A673 (cell line): ENCODE measurements at regions not wholly inside any gene's neighbourhood (a gene's known extent, or its start where the extent isn't known, plus 50 kb on each side); places are given as distances from the start of the nearest gene placed in this dataset.

ENCODE experiments used
- BruUV-seq: library from RNA; stranded (reverse); fragments of 400-500 nt; replicated peaks from 2 replicates; lab custom pipeline; 2021; lab: Mats Ljungman, UMichigan
- CTCF ChIA-PET: fragments of 300-600 bp; sonication (Branson Sonifier 250); formaldehyde crosslinking; loops from one replicate; lab custom pipeline; 2022; ENCODE audit warnings: antibody characterized with exemption; lab: Charles Lee
- POLR2A ChIA-PET: fragments of 300-600 bp; sonication (Branson Sonifier 250); formaldehyde crosslinking; loops from one replicate; lab custom pipeline; 2022; ENCODE audit warnings: antibody characterized with exemption; ENCODE audit not compliant: low non-redundant PET; lab: Charles Lee
- DNase-seq: peaks from one replicate; pipeline ENCODE4 v3.0.0-alpha.2; 2015; ENCODE audit warnings: low spot score
- H3K27ac ChIP-seq: fragments of 200-600 bp; sonication (generic); 2 replicates; pipeline ENCODE4 v1.5.1; 2016; ENCODE audit warnings: mixed run types, low read depth, mild to moderate bottlenecking, mixed read lengths, antibody characterized with exemption, low read length; ENCODE audit not compliant: poor library complexity, severe bottlenecking
- H3K27me3 ChIP-seq: fragments of 200-600 bp; sonication (generic); replicated peaks from 2 replicates; pipeline ENCODE4 v1.6.1; 2017; ENCODE audit warnings: mixed run types, low read depth, mild to moderate bottlenecking, mixed read lengths, antibody characterized with exemption, low read length; ENCODE audit not compliant: insufficient read depth, poor library complexity
- H3K36me3 ChIP-seq: fragments of 200-600 bp; sonication (generic); 2 replicates; pipeline ENCODE4 v1.6.1; 2016; ENCODE audit warnings: mixed run types, mild to moderate bottlenecking, mixed read lengths, antibody characterized with exemption, low read length; ENCODE audit not compliant: insufficient read depth, poor library complexity, severe bottlenecking
- H3K4me1 ChIP-seq: fragments of 200-600 bp; sonication (generic); 2 replicates; pipeline ENCODE4 v1.6.1; 2017; ENCODE audit warnings: mixed run types, mild to moderate bottlenecking, mixed read lengths, antibody characterized with exemption, low read length; ENCODE audit not compliant: insufficient read depth, poor library complexity, severe bottlenecking
- H3K4me3 ChIP-seq: fragments of 200-600 bp; sonication (generic); 2 replicates; pipeline ENCODE4 v1.5.1; 2016; ENCODE audit warnings: low read depth, mixed run types, mild to moderate bottlenecking, mixed read lengths, low read length; ENCODE audit not compliant: poor library complexity, severe bottlenecking
- H3K9me3 ChIP-seq: fragments of 200-600 bp; sonication (generic); 2 replicates; pipeline ENCODE4 v1.6.1; 2016; ENCODE audit warnings: mixed run types, low read depth, mild to moderate bottlenecking, mixed read lengths, antibody characterized with exemption, low read length; ENCODE audit not compliant: poor library complexity, severe bottlenecking
- EZH2 ChIP-seq: fragments of 200-600 bp; sonication (generic); IDR thresholded peaks from 2 replicates; pipeline ENCODE4 v1.6.1; 2017; ENCODE audit warnings: borderline replicate concordance, low read depth, mild to moderate bottlenecking, mixed read lengths, antibody characterized with exemption, low read length; ENCODE audit not compliant: poor library complexity, severe bottlenecking
- intact Hi-C: fragments of 100-400 bp; cut with micrococcal nuclease; formaldehyde crosslinking; loops from one replicate; pipeline ENCODE4 v1.10.0; 2022; ENCODE audit not compliant: unreplicated experiment
- TF ChIP-seq, protein P1 (sequence below): fragments of 300-800, 200-600 bp; sonication (generic); conservative IDR thresholded peaks from 2 replicates; pipeline ENCODE4 v1.5.1; 2017; ENCODE audit warnings: low read depth, mild to moderate bottlenecking, antibody characterized with exemption, low read length, moderate library complexity, mixed read lengths

DNA sequence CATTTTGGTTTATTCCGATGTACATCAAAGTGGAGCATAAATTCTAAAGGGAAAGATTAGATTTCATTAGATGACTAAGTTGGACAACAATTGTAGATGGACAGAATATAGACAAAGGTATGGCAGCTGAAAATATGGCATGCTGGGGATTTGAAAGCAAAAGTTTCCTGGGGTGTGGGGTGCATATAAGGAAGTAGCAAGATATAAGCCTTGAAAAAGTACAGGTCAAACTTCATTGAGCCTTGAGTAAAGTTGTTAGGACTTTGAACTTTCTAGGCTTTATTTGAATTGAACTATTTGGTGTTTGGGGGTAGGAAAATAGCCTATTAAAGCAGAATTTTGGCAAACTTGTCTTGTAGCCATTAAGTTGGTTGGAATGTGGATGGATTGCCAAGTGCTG is 75.8 kb upstream of the KCNJ16 start:
- no peak overlapping the region for H3K4me3 ChIP-seq
- DNase-seq: no peak
- H3K27me3 ChIP-seq: no peaks in the 10 kb centered on the region
- no peaks in the 10 kb centered on the region for H3K9me3 ChIP-seq
- H3K4me1 ChIP-seq: no peaks in the 10 kb centered on the region
- TF ChIP-seq, protein P1, sequence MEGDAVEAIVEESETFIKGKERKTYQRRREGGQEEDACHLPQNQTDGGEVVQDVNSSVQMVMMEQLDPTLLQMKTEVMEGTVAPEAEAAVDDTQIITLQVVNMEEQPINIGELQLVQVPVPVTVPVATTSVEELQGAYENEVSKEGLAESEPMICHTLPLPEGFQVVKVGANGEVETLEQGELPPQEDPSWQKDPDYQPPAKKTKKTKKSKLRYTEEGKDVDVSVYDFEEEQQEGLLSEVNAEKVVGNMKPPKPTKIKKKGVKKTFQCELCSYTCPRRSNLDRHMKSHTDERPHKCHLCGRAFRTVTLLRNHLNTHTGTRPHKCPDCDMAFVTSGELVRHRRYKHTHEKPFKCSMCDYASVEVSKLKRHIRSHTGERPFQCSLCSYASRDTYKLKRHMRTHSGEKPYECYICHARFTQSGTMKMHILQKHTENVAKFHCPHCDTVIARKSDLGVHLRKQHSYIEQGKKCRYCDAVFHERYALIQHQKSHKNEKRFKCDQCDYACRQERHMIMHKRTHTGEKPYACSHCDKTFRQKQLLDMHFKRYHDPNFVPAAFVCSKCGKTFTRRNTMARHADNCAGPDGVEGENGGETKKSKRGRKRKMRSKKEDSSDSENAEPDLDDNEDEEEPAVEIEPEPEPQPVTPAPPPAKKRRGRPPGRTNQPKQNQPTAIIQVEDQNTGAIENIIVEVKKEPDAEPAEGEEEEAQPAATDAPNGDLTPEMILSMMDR: no peak
- TF ChIP-seq EZH2: no peak
- BruUV-seq: no TSS peak
- intact Hi-C loops: no loop called here
- CTCF ChIA-PET: no interaction called here
- no peak overlapping the region for H3K27ac ChIP-seq
- H3K36me3 ChIP-seq: no peaks in the 10 kb centered on the region
- POLR2A ChIA-PET: no interaction called here

- Histone ChIP-seq H3K27ac (no peak overlapping the region), H3K36me3 (no peaks in the 10 kb centered on the region), H3K9me3 (no peaks in the 10 kb centered on the region), H3K4me3 (no peak overlapping the region), H3K4me1 (no peaks in the 10 kb centered on the region), H3K27me3 (no peaks in the 10 kb centered on the region)
- ChIA-PET CTCF (no interaction called here), POLR2A (no interaction called here)
- DNase-seq: no peak
- BruUV-seq: no TSS peak
- TF ChIP-seq EZH2: no peak
- TF ChIP-seq, protein P1: no peak
- intact Hi-C loops: no loop called here
These were observed 68.9 kb upstream of the KCNJ16 start for GRCh38 chr17:70006159-70006558.

GRCh38 chr17:70011750-70012149 is 63.3 kb upstream of the KCNJ16 start:
- H3K4me3 ChIP-seq: no peak overlapping the region
- no peak overlapping the region for H3K27ac ChIP-seq
- DNase-seq: no peak
- POLR2A ChIA-PET: no interaction called here
- no peaks in the 10 kb centered on the region for H3K27me3 ChIP-seq
- BruUV-seq: no TSS peak
- no peaks in the 10 kb centered on the region for H3K4me1 ChIP-seq
- CTCF ChIA-PET: no interaction called here
- no peaks in the 10 kb centered on the region for H3K9me3 ChIP-seq
- TF ChIP-seq, protein P1: no peak
- no peak for TF ChIP-seq EZH2
- no peaks in the 10 kb centered on the region for H3K36me3 ChIP-seq
- intact Hi-C loops: no loop called here
